Activated naive CD8-positive, alpha-beta T cell treated with anti-CD3 and anti-CD28 coated beads, Interleukin-2, amount 10 ng/mL, durations not matched to agents 7 days and 5 days (primary cell): ENCODE measurements at regions not wholly inside any gene's neighbourhood (a gene's known extent, or its start where the extent isn't known, plus 50 kb on each side); places are given as distances from the start of the nearest gene placed in this dataset.

ENCODE experiments used
- ATAC-seq: fragments of 150-1000 bp; cut with Tn5 transposase; one replicate; pipeline ENCODE4 v1.10.0; 2021; ENCODE audit warnings: low read depth, moderate library complexity
- POLR2A ChIA-PET: fragments of 350-600 bp; sonication (Branson Sonifier 250); formaldehyde crosslinking; loops from one replicate; lab custom pipeline; 2021; ENCODE audit warnings: antibody characterized with exemption; lab: Charles Lee
- DNase-seq: peaks from one replicate; pipeline ENCODE4 v3.0.0; 2021
- H3K27ac Mint-ChIP-seq: one replicate; pipeline ENCODE4 v1.8.0; 2022; ENCODE audit warnings: mild to moderate bottlenecking, mixed read lengths
- H3K27me3 Mint-ChIP-seq: one replicate; pipeline ENCODE4 v1.8.0; 2022; ENCODE audit warnings: mild to moderate bottlenecking, moderate library complexity, mixed read lengths
- H3K36me3 Mint-ChIP-seq: one replicate; pipeline ENCODE4 v1.8.0; 2021; ENCODE audit warnings: mild to moderate bottlenecking, mixed read lengths
- H3K4me1 Mint-ChIP-seq: one replicate; pipeline ENCODE4 v1.8.0; 2021; ENCODE audit warnings: mixed read lengths
- H3K4me3 Mint-ChIP-seq: one replicate; pipeline ENCODE4 v1.8.0; 2022; ENCODE audit warnings: mild to moderate bottlenecking, moderate library complexity, mixed read lengths
- H3K9me3 Mint-ChIP-seq: one replicate; pipeline ENCODE4 v1.8.0; 2021; ENCODE audit warnings: mixed read lengths

GRCh38 chr12:128190052-128190451 is 76.9 kb upstream of the TMEM132C start:
- H3K4me3 Mint-ChIP-seq, result no peak overlapping the region
- no peaks in the 10 kb centered on the region for H3K36me3 Mint-ChIP-seq
- POLR2A ChIA-PET, result no interaction called here
- no peak for ATAC-seq
- peaks cover 4% of the 10 kb centered on the region for H3K9me3 Mint-ChIP-seq
- no peaks in the 10 kb centered on the region for H3K27me3 Mint-ChIP-seq
- no peak overlapping the region for H3K27ac Mint-ChIP-seq
- no peak for DNase-seq
- no peaks in the 10 kb centered on the region for H3K4me1 Mint-ChIP-seq

- ATAC-seq (no peak), DNase-seq (no peak)
- no peaks in the 10 kb centered on the region for H3K4me1 Mint-ChIP-seq
- no peak overlapping the region for H3K4me3 Mint-ChIP-seq
- no peak overlapping the region for H3K27ac Mint-ChIP-seq
- H3K27me3 Mint-ChIP-seq, result no peaks in the 10 kb centered on the region
- no peaks in the 10 kb centered on the region for H3K36me3 Mint-ChIP-seq
- H3K9me3 Mint-ChIP-seq, result peaks cover 3% of the 10 kb centered on the region
- POLR2A ChIA-PET, result no interaction called here
These were observed 76.4 kb upstream of the TMEM132C start for GRCh38 chr12:128190614-128191013.

- no peaks in the 10 kb centered on the region for H3K36me3 Mint-ChIP-seq
These were observed 75.6 kb upstream of the TMEM132C start for GRCh38 chr12:128191380-128191779.

GRCh38 chr12:128204711-128205110 is 62.3 kb upstream of the TMEM132C start:
- H3K4me1 Mint-ChIP-seq, result no peaks in the 10 kb centered on the region
- no peak for ATAC-seq
- no peak overlapping the region for H3K4me3 Mint-ChIP-seq
- DNase-seq, result no peak
- peaks cover 5% of the 10 kb centered on the region for H3K9me3 Mint-ChIP-seq
- POLR2A ChIA-PET, result no interaction called here
- no peaks in the 10 kb centered on the region for H3K36me3 Mint-ChIP-seq
- no peaks in the 10 kb centered on the region for H3K27me3 Mint-ChIP-seq
- no peak overlapping the region for H3K27ac Mint-ChIP-seq

More at GRCh38 chr12:128191380-128191779, 75.6 kb upstream of the TMEM132C start:
- no peaks in the 10 kb centered on the region for H3K27me3 Mint-ChIP-seq
- DNase-seq (no peak), ATAC-seq (no peak)
- POLR2A ChIA-PET, result no interaction called here
- no peak overlapping the region for H3K27ac Mint-ChIP-seq
- H3K9me3 Mint-ChIP-seq, result peaks cover 3% of the 10 kb centered on the region
- H3K4me3 Mint-ChIP-seq, result no peak overlapping the region
- H3K4me1 Mint-ChIP-seq, result no peaks in the 10 kb centered on the region

- Mint-ChIP-seq H3K27me3 (no peaks in the 10 kb centered on the region), H3K36me3 (no peaks in the 10 kb centered on the region), H3K4me1 (no peaks in the 10 kb centered on the region), H3K27ac (no peak overlapping the region), H3K4me3 (no peak overlapping the region), H3K9me3 (peaks cover 4% of the 10 kb centered on the region)
- POLR2A ChIA-PET, result no interaction called here
- DNase-seq, result no peak
- no peak for ATAC-seq
These were observed 61.8 kb upstream of the TMEM132C start for GRCh38 chr12:128205145-128205544.

GRCh38 chr12:128205758-128206157 is 61.2 kb upstream of the TMEM132C start:
- Mint-ChIP-seq H3K4me3 (no peak overlapping the region), H3K4me1 (no peaks in the 10 kb centered on the region), H3K9me3 (peaks cover 4% of the 10 kb centered on the region), H3K27ac (no peak overlapping the region), H3K27me3 (no peaks in the 10 kb centered on the region), H3K36me3 (no peaks in the 10 kb centered on the region)
- DNase-seq, result no peak
- ATAC-seq, result no peak
- POLR2A ChIA-PET, result no interaction called here
